ENCODE measurements at regions not wholly inside any gene's neighbourhood (a gene's known extent, or its start where the extent isn't known, plus 50 kb on each side); places are given as distances from the start of the nearest gene placed in this dataset.

DNA sequence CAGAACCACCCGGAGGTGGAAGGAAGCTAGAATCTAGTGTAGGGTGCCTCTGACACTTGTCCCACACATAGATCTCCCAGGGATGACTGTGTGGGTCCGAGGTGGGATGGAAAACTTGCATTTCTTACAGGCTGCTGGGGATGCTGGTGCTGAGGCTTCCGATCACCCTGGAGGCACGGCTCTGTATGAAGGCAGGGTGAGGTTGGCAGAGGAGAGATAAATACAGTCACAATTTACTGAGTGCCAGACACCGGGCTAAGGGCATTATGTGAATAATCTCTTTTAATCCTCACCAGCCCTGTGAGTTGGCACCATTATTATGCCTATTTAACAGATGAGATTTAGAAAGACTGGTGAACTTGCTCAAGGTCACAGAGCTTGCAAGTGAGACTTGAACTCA lies 250.2 kb upstream of the RREB1 start:
- intact Hi-C loops (cut with DNase I), result no loop called here
- no peaks in the 10 kb centered on the region for H3K27me3 ChIP-seq
- TF ChIP-seq, protein P1, sequence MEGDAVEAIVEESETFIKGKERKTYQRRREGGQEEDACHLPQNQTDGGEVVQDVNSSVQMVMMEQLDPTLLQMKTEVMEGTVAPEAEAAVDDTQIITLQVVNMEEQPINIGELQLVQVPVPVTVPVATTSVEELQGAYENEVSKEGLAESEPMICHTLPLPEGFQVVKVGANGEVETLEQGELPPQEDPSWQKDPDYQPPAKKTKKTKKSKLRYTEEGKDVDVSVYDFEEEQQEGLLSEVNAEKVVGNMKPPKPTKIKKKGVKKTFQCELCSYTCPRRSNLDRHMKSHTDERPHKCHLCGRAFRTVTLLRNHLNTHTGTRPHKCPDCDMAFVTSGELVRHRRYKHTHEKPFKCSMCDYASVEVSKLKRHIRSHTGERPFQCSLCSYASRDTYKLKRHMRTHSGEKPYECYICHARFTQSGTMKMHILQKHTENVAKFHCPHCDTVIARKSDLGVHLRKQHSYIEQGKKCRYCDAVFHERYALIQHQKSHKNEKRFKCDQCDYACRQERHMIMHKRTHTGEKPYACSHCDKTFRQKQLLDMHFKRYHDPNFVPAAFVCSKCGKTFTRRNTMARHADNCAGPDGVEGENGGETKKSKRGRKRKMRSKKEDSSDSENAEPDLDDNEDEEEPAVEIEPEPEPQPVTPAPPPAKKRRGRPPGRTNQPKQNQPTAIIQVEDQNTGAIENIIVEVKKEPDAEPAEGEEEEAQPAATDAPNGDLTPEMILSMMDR (IDR thresholded peaks at IDR 0.05), result no peak
- TF ChIP-seq POLR2A (IDR thresholded peaks at IDR 0.05), result no peak
- no peaks in the 10 kb centered on the region for H3K36me3 ChIP-seq (replicated peaks in 1 of 2; ENCODE audit: insufficient read depth in 1 of 2, low read depth in 2 of 2)
- no peak overlapping the region for H3K27ac ChIP-seq
- peaks cover 16% of the 10 kb centered on the region for H3K4me1 ChIP-seq
- H3K9me3 ChIP-seq, result no peaks in the 10 kb centered on the region
- WGBS, 2 donors, result 83 to 85% methylated on average over 5 of the region's 5 CpGs
- DNase-seq (no peak), ATAC-seq (no peak)
- no peak overlapping the region for H3K4me3 ChIP-seq

DNA sequence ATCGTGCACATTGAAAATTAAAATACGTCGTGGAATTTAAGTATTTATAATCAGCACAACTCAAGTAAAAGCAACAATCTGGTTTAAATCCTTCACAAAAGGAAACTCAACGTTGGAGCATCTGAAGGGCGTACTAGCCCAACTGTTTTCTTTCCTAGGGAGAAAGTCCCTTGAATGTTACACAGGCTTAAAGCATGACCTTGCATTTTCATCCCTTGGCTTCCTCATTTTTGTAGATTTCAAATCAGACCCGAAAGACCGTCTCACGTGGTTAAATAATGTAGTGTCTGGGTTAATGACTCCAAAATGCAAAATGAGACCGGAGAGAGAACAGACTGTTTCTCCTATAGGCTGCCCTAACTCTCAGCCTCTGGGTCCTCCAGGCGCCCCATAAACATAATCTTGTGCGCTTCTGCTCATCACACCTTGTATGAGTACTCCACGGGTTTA lies 249.2 kb upstream of the RREB1 start:
- peaks cover 16% of the 10 kb centered on the region for H3K4me1 ChIP-seq
- H3K27ac ChIP-seq, result peak overlapping the region in 1 of 4 donors; percentile 3
- H3K27me3 ChIP-seq, result no peaks in the 10 kb centered on the region
- DNase-seq, result no peak
- ATAC-seq, result no peak
- TF ChIP-seq, protein P1 (IDR thresholded peaks at IDR 0.05), result no peak
- no peak for TF ChIP-seq POLR2A (IDR thresholded peaks at IDR 0.05)
- intact Hi-C loops (cut with DNase I), result no loop called here
- H3K4me3 ChIP-seq, result no peak overlapping the region
- WGBS, 2 donors, result 71 to 78% methylated on average over 12 of the region's 12 CpGs
- H3K9me3 ChIP-seq, result no peaks in the 10 kb centered on the region
- no peaks in the 10 kb centered on the region for H3K36me3 ChIP-seq (replicated peaks in 1 of 2; ENCODE audit: insufficient read depth in 1 of 2, low read depth in 2 of 2)

DNA sequence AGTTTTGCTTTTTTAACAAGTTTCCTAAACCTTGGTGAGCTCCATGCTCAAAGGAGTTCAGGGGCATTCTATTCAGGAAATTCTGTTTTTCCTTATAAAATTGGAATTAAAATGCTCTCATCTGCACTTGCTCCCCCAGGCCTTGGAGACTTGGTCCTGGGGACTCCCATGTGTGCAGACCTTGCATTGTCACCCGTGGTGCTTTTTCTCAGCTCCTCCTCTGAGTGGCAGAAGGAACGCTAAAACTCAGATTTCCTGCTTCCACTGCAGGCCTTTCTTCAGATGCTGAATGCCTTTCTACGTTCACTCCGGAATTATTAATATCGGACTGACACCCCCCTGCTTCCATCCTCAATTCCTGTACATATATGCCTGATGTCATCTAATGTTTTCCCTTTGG lies 248.7 kb upstream of the RREB1 start:
- H3K27ac ChIP-seq, result peak overlapping the region in 1 of 4 donors; percentile 3
- peaks cover 16% of the 10 kb centered on the region for H3K4me1 ChIP-seq
- 70 to 82% methylated on average over 5 of the region's 5 CpGs for WGBS, 2 donors
- ATAC-seq (no peak), DNase-seq (no peak)
- no peaks in the 10 kb centered on the region for H3K27me3 ChIP-seq
- no peak overlapping the region for H3K4me3 ChIP-seq
- no peaks in the 10 kb centered on the region for H3K36me3 ChIP-seq (replicated peaks in 1 of 2; ENCODE audit: insufficient read depth in 1 of 2, low read depth in 2 of 2)
- no peak for TF ChIP-seq POLR2A (IDR thresholded peaks at IDR 0.05)
- TF ChIP-seq, protein P1 (IDR thresholded peaks at IDR 0.05), result no peak
- intact Hi-C loops (cut with DNase I), result no loop called here
- no peaks in the 10 kb centered on the region for H3K9me3 ChIP-seq

DNA sequence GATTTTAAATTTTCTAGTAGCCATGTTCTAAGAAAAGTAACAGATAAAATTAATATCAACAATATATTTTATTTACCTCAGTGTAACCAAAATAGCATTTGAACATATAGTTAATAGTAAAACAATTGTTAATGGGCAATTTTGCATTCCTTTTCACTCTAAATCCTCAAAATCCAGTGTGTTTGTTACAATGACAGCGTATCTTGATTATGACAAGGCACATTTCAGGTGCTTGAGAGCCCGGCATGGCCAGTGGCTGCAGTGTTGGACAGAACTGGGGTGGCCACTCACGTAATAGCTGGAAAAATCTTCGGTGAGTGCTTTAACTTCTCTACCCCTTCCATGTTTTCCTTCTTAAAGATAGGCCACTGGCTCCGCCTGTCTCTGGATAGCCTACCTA lies 248.0 kb upstream of the RREB1 start:
- Histone ChIP-seq H3K27ac (no peak overlapping the region), H3K4me1 (peaks cover 16% of the 10 kb centered on the region), H3K27me3 (no peaks in the 10 kb centered on the region), H3K9me3 (no peaks in the 10 kb centered on the region), H3K36me3 (replicated peaks in 1 of 2; ENCODE audit: insufficient read depth in 1 of 2, low read depth in 2 of 2) (no peaks in the 10 kb centered on the region), H3K4me3 (no peak overlapping the region)
- intact Hi-C loops (cut with DNase I), result no loop called here
- DNase-seq, result no peak
- TF ChIP-seq, protein P1 (IDR thresholded peaks at IDR 0.05), result no peak
- no peak for TF ChIP-seq POLR2A (IDR thresholded peaks at IDR 0.05)
- 80 to 93% methylated on average over 5 of the region's 5 CpGs for WGBS, 2 donors
- no peak for ATAC-seq

DNA sequence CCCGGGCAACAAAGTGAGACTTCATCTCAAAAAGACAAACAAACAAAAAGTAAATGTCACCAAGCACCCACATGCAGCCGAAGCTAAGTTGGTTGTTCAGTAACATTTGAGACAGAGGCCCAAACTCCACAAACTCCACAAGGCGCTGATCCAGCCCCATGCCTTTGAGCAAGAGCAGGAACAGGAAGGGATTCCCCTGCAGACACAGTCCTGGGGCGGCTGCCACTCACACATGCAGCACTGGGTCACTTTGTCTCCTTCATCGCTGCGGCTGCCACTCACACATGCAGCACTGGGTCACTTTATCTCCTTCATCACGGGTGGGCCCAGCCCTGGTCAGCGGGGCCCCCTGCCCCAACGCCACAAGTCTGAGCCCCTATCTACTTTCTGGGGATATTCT lies 246.9 kb upstream of the RREB1 start:
- Histone ChIP-seq H3K36me3 (replicated peaks in 1 of 2; ENCODE audit: insufficient read depth in 1 of 2, low read depth in 2 of 2) (no peaks in the 10 kb centered on the region), H3K27me3 (no peaks in the 10 kb centered on the region), H3K9me3 (no peaks in the 10 kb centered on the region), H3K4me1 (peaks cover 16% of the 10 kb centered on the region), H3K4me3 (no peak overlapping the region), H3K27ac (peak overlapping the region in 2 of 4 donors; percentile 10 to 39)
- DNase-seq (no peak), ATAC-seq (no peak)
- intact Hi-C loops (cut with DNase I), result no loop called here
- 71 to 79% methylated on average over 9 of the region's 9 CpGs for WGBS, 2 donors
- TF ChIP-seq, protein P1 (IDR thresholded peaks at IDR 0.05), result no peak
- no peak for TF ChIP-seq POLR2A (IDR thresholded peaks at IDR 0.05)

Measured in body of pancreas (tissue), 4 donors.